Ovary (tissue), 7 donors: ENCODE measurements at regions not wholly inside any gene's neighbourhood (a gene's known extent, or its start where the extent isn't known, plus 50 kb on each side); places are given as distances from the start of the nearest gene placed in this dataset.

ENCODE experiments used
- DNase-seq, 5 donors: peaks; one replicate each; pipeline ENCODE4 v3.0.0-alpha.2; 2019 to 2020
- H3K27ac ChIP-seq, 2 donors: fragments of 200-600 bp; one replicate each; pipeline versions ENCODE4 v1.5.1 to v1.8.0; 2019 to 2022
- H3K27me3 ChIP-seq: fragments of 200-600 bp; one replicate; pipeline ENCODE4 v1.8.0; 2022
- H3K36me3 ChIP-seq: fragments of 200-600 bp; sonication (generic); one replicate; pipeline ENCODE4 v1.5.1; 2019
- H3K4me1 ChIP-seq: one replicate; pipeline ENCODE4 v1.8.1; 2013; ENCODE audit warnings: mild to moderate bottlenecking, moderate library complexity; ENCODE audit not compliant: insufficient read depth
- H3K4me3 ChIP-seq: fragments of 200-600 bp; sonication (generic); one replicate; pipeline ENCODE4 v1.5.1; 2017
- H3K9me3 ChIP-seq, 2 donors: fragments of 200-600 bp in 1 of 2; sonication (generic) in 1 of 2; one replicate each; pipeline versions ENCODE4 v1.5.1 to v1.8.1; 2013 to 2019; ENCODE audit warnings: mild to moderate bottlenecking in 1 of 2, moderate library complexity in 1 of 2
- EP300 ChIP-seq: sonication (generic); formaldehyde crosslinking; IDR thresholded peaks from one replicate; pipeline ENCODE4 v1.6.1; 2017; ENCODE audit warnings: antibody characterized with exemption
- POLR2A ChIP-seq: fragments of 450-650 bp; IDR thresholded peaks from one replicate; pipeline ENCODE4 v1.6.1; 2017; ENCODE audit warnings: antibody characterized with exemption, mild to moderate bottlenecking, moderate library complexity
- WGBS, 3 donors: extraction: QIAGEN DNeasy Blood & Tissue Kit in 1 of 3; methylation state at CpG; one replicate each; pipeline versions ENCODE4 v1.1.5 to v1.1.7; 2013 to 2017; 5-methylcytosine and 5-hydroxymethylcytosine counted together
- intact Hi-C, 4 donors: fragments of 100-400 bp; cut with DNase I; formaldehyde crosslinking; loops; one replicate each; pipeline versions ENCODE4 v1.11.0 to v1.15.1; 2022 to 2023
- TF ChIP-seq, protein P1 (sequence below), 3 donors: fragments of 450-650 bp in 2 of 3; fragments of 200-600 bp in 1 of 3; IDR thresholded peaks; one replicate each; pipeline versions ENCODE4 v1.5.1 to v1.8.0; 2016 to 2022; ENCODE audit warnings: antibody characterized with exemption in 3 of 3, mild to moderate bottlenecking in 1 of 3
- donor health status: DM: no; HTN: no; CAD: no; lungs with moderate emphysema.
- donor health status: DM: no; HTN: no; CAD: no.
- donor health status: Bipolar disorder and iron deficiency.
- donor health status: DM: no; HTN: no; CAD: no.
- donor health status: DM: yes; HTN: yes; CAD: no.

DNA sequence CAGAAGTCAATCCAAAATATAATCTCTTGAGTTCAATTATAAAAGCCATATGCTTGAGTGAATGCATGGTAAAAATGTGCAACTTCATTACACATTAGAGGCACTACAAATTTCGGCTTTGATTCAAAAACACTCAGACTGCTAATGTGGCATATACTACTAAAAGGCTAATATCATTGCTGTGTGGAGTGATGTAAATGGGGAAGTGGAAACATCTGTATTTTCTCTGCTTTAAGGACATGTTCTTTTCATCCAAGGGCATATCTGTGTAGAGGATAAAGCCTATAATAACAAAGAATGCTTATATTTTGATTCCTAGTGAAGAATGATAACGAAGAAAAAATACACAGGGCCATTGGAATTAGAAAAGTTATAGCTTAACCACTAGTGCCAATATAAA, 643.9 kb upstream of the ZNF608 start:
- no peak for DNase-seq
- TF ChIP-seq POLR2A (no peak), EP300 (no peak)
- TF ChIP-seq, protein P1, sequence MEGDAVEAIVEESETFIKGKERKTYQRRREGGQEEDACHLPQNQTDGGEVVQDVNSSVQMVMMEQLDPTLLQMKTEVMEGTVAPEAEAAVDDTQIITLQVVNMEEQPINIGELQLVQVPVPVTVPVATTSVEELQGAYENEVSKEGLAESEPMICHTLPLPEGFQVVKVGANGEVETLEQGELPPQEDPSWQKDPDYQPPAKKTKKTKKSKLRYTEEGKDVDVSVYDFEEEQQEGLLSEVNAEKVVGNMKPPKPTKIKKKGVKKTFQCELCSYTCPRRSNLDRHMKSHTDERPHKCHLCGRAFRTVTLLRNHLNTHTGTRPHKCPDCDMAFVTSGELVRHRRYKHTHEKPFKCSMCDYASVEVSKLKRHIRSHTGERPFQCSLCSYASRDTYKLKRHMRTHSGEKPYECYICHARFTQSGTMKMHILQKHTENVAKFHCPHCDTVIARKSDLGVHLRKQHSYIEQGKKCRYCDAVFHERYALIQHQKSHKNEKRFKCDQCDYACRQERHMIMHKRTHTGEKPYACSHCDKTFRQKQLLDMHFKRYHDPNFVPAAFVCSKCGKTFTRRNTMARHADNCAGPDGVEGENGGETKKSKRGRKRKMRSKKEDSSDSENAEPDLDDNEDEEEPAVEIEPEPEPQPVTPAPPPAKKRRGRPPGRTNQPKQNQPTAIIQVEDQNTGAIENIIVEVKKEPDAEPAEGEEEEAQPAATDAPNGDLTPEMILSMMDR (IDR thresholded peaks at IDR 0.05) = no peak
- Histone ChIP-seq H3K36me3 (no peaks in the 10 kb centered on the region), H3K4me3 (no peak overlapping the region), H3K9me3 (no peaks in the 10 kb centered on the region), H3K27ac (no peak overlapping the region), H3K27me3 (no peaks in the 10 kb centered on the region), H3K4me1 (no peaks in the 10 kb centered on the region)
- intact Hi-C loops = no loop called here
- WGBS, 3 donors = 17 to 32% (median 23%) methylated on average over 2 of the region's 2 CpGs

DNA sequence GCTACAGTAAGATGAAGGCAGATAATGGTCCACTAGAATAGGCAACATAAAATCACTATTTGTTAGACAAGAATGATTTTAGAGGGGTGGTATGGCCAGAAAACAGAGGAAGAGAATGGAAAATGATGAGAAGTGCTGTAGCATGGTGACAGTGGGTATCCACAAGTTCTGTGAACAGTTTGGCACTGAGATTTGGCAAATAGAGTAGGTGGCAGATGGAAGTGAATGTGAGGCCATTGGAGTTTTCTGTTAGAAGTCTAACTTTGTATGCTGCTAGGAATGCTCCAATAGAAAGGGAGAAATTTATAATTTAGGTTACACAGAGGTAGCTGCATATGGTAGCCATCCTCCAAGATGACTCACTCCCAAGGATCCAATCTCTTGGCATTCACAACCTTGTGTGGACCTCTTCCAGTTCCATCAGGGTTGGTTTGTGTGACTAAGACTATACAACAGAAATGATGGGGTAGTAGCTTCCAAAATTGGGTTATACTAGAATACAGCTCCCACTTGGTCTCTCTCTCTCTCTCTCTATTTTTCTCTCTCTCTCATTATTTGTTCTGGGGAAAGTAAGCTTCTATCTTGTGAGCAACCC, 646.9 kb upstream of the ZNF608 start:
- DNase-seq = no peak
- TF ChIP-seq EP300 = no peak
- TF ChIP-seq, protein P1 (IDR thresholded peaks at IDR 0.05) = no peak
- Histone ChIP-seq H3K27ac (no peak overlapping the region), H3K4me1 (no peaks in the 10 kb centered on the region), H3K36me3 (no peaks in the 10 kb centered on the region), H3K27me3 (no peaks in the 10 kb centered on the region), H3K4me3 (no peak overlapping the region), H3K9me3 (no peaks in the 10 kb centered on the region)
- intact Hi-C loops = no loop called here

DNA sequence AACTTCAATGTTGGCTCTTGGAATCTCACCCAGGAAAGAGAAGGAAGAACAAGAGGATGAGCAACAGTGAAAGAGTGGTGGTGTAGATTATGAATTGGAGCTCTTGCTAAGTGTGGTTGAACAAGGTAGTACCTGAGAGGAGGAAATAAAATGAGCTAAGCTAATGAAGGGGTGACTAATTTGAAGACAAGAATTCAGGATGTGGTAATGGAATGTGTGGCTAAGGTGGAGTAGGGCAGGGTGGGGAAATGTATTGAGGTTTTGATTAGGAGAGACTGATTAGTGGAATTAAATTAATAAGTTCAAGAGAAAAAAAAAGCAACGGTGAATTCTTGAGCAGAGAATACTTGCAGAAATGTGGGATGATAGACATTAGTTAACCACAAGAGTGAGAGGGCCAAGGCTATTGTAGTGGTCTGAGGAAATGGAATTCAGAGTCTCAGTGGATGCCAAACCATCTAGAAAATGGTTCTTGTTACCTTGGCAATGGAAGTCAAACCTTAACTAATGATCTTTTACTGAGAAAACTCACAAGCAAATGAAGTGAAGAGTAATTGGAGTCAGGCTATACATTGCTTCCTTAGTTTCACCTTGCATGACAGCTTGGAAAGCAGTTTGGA, 648.3 kb upstream of the ZNF608 start:
- 8 to 44% (median 22%) methylated on average over 1 of the region's 1 CpG for WGBS, 3 donors
- H3K4me1 ChIP-seq = no peaks in the 10 kb centered on the region

DNA sequence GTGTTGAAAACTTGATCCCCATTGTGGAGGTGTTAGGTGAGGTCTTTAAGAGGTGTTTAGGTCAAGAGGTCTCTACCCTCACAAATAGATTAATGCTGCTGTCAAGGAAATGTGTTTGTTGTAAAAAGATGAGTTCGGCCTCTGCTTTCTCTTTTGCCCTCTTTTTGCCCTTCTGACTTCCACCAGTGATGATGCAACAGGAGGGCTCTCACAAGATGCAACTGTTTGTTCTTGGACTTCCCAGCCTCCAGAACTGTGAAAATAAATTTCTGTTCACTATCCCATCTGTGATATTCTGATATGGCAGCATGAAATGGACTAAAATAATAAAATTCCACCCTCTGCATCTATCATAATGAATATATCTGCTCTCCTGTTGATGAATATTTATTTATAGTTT, 650.0 kb upstream of the ZNF608 start:
- Histone ChIP-seq H3K4me1 (no peaks in the 10 kb centered on the region), H3K36me3 (no peaks in the 10 kb centered on the region), H3K27me3 (no peaks in the 10 kb centered on the region), H3K9me3 (no peaks in the 10 kb centered on the region), H3K4me3 (no peak overlapping the region), H3K27ac (no peak overlapping the region)
- no peak for DNase-seq
- TF ChIP-seq POLR2A (no peak), EP300 (no peak)
- TF ChIP-seq, protein P1 (IDR thresholded peaks at IDR 0.05) = no peak
- intact Hi-C loops = no loop called here
- 88 to 93% (median 90%) methylated on average over 1 of the region's 1 CpG for WGBS, 3 donors

More for the DNA sequence above, 648.3 kb upstream of the ZNF608 start:
- intact Hi-C loops = no loop called here
- TF ChIP-seq EP300 (no peak), POLR2A (no peak)
- TF ChIP-seq, protein P1 (IDR thresholded peaks at IDR 0.05) = no peak
- H3K36me3 ChIP-seq = no peaks in the 10 kb centered on the region
- no peak overlapping the region for H3K27ac ChIP-seq
- no peak overlapping the region for H3K4me3 ChIP-seq
- no peaks in the 10 kb centered on the region for H3K9me3 ChIP-seq
- H3K27me3 ChIP-seq = no peaks in the 10 kb centered on the region
- no peak for DNase-seq
